HFF-Myc (cell line): ENCODE measurements at regions not wholly inside any gene's neighbourhood (a gene's known extent, or its start where the extent isn't known, plus 50 kb on each side); places are given as distances from the start of the nearest gene placed in this dataset.

Experiments
- DNase-seq: peaks from one replicate; pipeline ENCODE4 v3.0.0-alpha.2; 2011; ENCODE audit warnings: low read depth; ENCODE audit errors: extremely low read depth
- H3K4me3 ChIP-seq: replicated peaks from 2 replicates; pipeline ENCODE4 v1.5.1; 2011; ENCODE audit warnings: low read depth, mild to moderate bottlenecking, control low read depth, low read length
- CTCF ChIP-seq: IDR thresholded peaks from 2 replicates; pipeline ENCODE4 v1.5.1; 2012; ENCODE audit warnings: mild to moderate bottlenecking, low read depth, low read length, control low read depth; ENCODE audit errors: missing control alignments

- TF ChIP-seq CTCF: no peak
- DNase-seq: no peak
- H3K4me3 ChIP-seq: no peak overlapping the region
Observed at GRCh38 chr1:8256321-8256720, 61.6 kb upstream of the SLC45A1 start.

- H3K4me3 ChIP-seq: no peak overlapping the region
- no peak for DNase-seq
- no peak for TF ChIP-seq CTCF
Observed at GRCh38 chr1:8255712-8256111, 62.2 kb upstream of the SLC45A1 start.

- DNase-seq: no peak
- no peak overlapping the region for H3K4me3 ChIP-seq
- no peak for TF ChIP-seq CTCF
Observed at GRCh38 chr1:8252266-8252951, 65.5 kb upstream of the SLC45A1 start.

- TF ChIP-seq CTCF: no peak
- no peak overlapping the region for H3K4me3 ChIP-seq
- no peak for DNase-seq
Observed at GRCh38 chr1:8251635-8252034, 66.3 kb upstream of the SLC45A1 start.

GRCh38 chr1:8249838-8250237 is 68.1 kb upstream of the SLC45A1 start:
- DNase-seq: no peak
- TF ChIP-seq CTCF: no peak
- no peak overlapping the region for H3K4me3 ChIP-seq

GRCh38 chr1:8247811-8248436 is 70.0 kb upstream of the SLC45A1 start:
- DNase-seq: no peak
- no peak overlapping the region for H3K4me3 ChIP-seq
- TF ChIP-seq CTCF: no peak
